ENCODE measurements at regions not wholly inside any gene's neighbourhood (a gene's known extent, or its start where the extent isn't known, plus 50 kb on each side); places are given as distances from the start of the nearest gene placed in this dataset.

- BruUV-seq (replicated peaks), result no TSS peak
- ATAC-seq, result no peak
- no peak overlapping the region for H3K9ac ChIP-seq (ENCODE audit: low read length)
- H3K27me3 ChIP-seq (ENCODE audit: low read length), result peaks cover 15% of the 10 kb centered on the region
- no peak for DNase-seq
- H3K79me2 ChIP-seq (ENCODE audit: low read length), result no peaks in the 10 kb centered on the region
- H3K4me1 ChIP-seq (ENCODE audit: insufficient read depth, low read length), result no peaks in the 10 kb centered on the region
- no peak overlapping the region for H2AFZ ChIP-seq (ENCODE audit: low read length)
- no peak overlapping the region for H3K4me3 ChIP-seq (ENCODE audit: low read length)
- TF ChIP-seq EZH2 (IDR thresholded peaks at IDR 0.05; ENCODE audit: low read length, unreplicated experiment), result no peak
- no peak for TF ChIP-seq EZH2phosphoT487 (IDR thresholded peaks at IDR 0.05; ENCODE audit: borderline replicate concordance, low read length)
- TF ChIP-seq, protein P1, sequence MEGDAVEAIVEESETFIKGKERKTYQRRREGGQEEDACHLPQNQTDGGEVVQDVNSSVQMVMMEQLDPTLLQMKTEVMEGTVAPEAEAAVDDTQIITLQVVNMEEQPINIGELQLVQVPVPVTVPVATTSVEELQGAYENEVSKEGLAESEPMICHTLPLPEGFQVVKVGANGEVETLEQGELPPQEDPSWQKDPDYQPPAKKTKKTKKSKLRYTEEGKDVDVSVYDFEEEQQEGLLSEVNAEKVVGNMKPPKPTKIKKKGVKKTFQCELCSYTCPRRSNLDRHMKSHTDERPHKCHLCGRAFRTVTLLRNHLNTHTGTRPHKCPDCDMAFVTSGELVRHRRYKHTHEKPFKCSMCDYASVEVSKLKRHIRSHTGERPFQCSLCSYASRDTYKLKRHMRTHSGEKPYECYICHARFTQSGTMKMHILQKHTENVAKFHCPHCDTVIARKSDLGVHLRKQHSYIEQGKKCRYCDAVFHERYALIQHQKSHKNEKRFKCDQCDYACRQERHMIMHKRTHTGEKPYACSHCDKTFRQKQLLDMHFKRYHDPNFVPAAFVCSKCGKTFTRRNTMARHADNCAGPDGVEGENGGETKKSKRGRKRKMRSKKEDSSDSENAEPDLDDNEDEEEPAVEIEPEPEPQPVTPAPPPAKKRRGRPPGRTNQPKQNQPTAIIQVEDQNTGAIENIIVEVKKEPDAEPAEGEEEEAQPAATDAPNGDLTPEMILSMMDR (conservative IDR thresholded peaks at IDR 0.05; ENCODE audit: low read depth, low read length), result no peak
- intact Hi-C loops (cut with micrococcal nuclease), result no loop called here
- H3K9me2 ChIP-seq (replicated peaks; ENCODE audit: low read length), result no peaks in the 10 kb centered on the region
- H3K9me3 ChIP-seq (ENCODE audit: low read length), result no peaks in the 10 kb centered on the region
- H3K36me3 ChIP-seq (ENCODE audit: low read depth, low read length), result no peaks in the 10 kb centered on the region
- ChIA-PET CTCF (no interaction called here), POLR2A (ENCODE audit: unreplicated experiment) (no interaction called here)
- no peak overlapping the region for H3K4me2 ChIP-seq (ENCODE audit: low read length)
- H3K27ac ChIP-seq (ENCODE audit: low read length), result no peak overlapping the region
- no peaks in the 10 kb centered on the region for H3F3A ChIP-seq (ENCODE audit: low read length, unreplicated experiment)
- no peaks in the 10 kb centered on the region for H4K20me1 ChIP-seq (ENCODE audit: low read length)
Observed at GRCh38 chr2:221318376-221319130, 253.6 kb downstream of the EPHA4 start.

DNA sequence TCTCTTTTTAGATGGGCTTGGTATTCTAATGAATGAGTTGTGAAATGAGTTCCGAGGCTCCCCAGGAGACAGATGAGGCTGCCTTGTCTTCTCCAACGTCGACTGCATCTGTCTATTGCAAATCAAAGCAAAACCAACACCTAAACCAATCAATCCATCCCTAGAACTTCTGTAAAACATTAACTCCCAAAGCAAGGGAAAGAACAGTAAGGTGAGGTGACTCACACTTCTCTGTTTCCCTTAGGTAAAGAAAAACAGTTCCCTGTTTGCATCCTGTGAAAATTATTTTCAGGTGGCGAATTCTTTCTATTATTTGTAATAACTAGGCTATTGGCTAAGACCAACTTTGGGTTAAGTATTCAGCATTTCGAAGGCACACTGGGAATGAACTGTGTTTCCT lies 249.4 kb downstream of the EPHA4 start:
- no peak overlapping the region for H3K27ac ChIP-seq (ENCODE audit: low read length)
- no peaks in the 10 kb centered on the region for H3K9me3 ChIP-seq (ENCODE audit: low read length)
- H3K27me3 ChIP-seq (ENCODE audit: low read length), result peaks cover 12% of the 10 kb centered on the region
- no TSS peak for BruUV-seq (replicated peaks)
- H3K9ac ChIP-seq (ENCODE audit: low read length), result no peak overlapping the region
- ChIA-PET POLR2A (ENCODE audit: unreplicated experiment) (interaction anchor here (0.5 to 0.6 kb wide), 2 partner anchors 171 to 1208 kb away, joined by 3 to 5 read pairs; no protein-coding TSS in a partner anchor), CTCF (no interaction called here)
- ATAC-seq, result no peak
- no peaks in the 10 kb centered on the region for H3K4me1 ChIP-seq (ENCODE audit: insufficient read depth, low read length)
- H3K4me2 ChIP-seq (ENCODE audit: low read length), result no peak overlapping the region
- no peak overlapping the region for H3K4me3 ChIP-seq (ENCODE audit: low read length)
- no peaks in the 10 kb centered on the region for H3K79me2 ChIP-seq (ENCODE audit: low read length)
- no peak overlapping the region for H2AFZ ChIP-seq (ENCODE audit: low read length)
- no peak for TF ChIP-seq EZH2phosphoT487 (IDR thresholded peaks at IDR 0.05; ENCODE audit: borderline replicate concordance, low read length)
- no peak for TF ChIP-seq EZH2 (IDR thresholded peaks at IDR 0.05; ENCODE audit: low read length, unreplicated experiment)
- H4K20me1 ChIP-seq (ENCODE audit: low read length), result no peaks in the 10 kb centered on the region
- H3F3A ChIP-seq (ENCODE audit: low read length, unreplicated experiment), result no peaks in the 10 kb centered on the region
- H3K36me3 ChIP-seq (ENCODE audit: low read depth, low read length), result no peaks in the 10 kb centered on the region
- DNase-seq, result no peak
- intact Hi-C loops (cut with micrococcal nuclease), result no loop called here
- no peaks in the 10 kb centered on the region for H3K9me2 ChIP-seq (replicated peaks; ENCODE audit: low read length)

DNA sequence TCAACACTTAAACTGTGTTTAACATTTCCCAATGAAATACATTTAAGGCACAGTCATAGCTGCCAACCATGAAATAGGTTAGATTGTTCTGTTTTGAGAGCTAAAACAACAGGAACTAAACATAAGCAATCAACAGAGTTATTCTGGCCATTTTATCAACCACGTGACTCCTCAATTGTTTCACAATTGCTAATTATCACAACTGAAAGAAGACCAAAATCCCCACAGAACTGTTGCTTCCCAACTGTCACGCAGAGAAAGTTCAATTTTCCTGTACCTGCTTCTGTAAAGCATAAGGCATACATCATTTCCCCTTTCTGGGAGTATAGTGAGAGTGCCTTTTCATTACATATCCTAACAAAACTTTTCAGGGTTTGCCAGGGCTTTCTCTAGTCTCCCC lies 248.6 kb downstream of the EPHA4 start:
- Histone ChIP-seq H3K4me1 (ENCODE audit: insufficient read depth, low read length) (no peaks in the 10 kb centered on the region), H3K4me3 (ENCODE audit: low read length) (no peak overlapping the region), H3K9ac (ENCODE audit: low read length) (no peak overlapping the region), H3K9me3 (ENCODE audit: low read length) (no peaks in the 10 kb centered on the region), H2AFZ (ENCODE audit: low read length) (no peak overlapping the region), H3K36me3 (ENCODE audit: low read depth, low read length) (no peaks in the 10 kb centered on the region), H3K79me2 (ENCODE audit: low read length) (no peaks in the 10 kb centered on the region), H3K27ac (ENCODE audit: low read length) (no peak overlapping the region), H4K20me1 (ENCODE audit: low read length) (no peaks in the 10 kb centered on the region), H3K9me2 (replicated peaks; ENCODE audit: low read length) (no peaks in the 10 kb centered on the region), H3K27me3 (ENCODE audit: low read length) (peaks cover 10% of the 10 kb centered on the region), H3K4me2 (ENCODE audit: low read length) (no peak overlapping the region), H3F3A (ENCODE audit: low read length, unreplicated experiment) (no peaks in the 10 kb centered on the region)
- DNase-seq, result no peak
- ChIA-PET POLR2A (ENCODE audit: unreplicated experiment) (interaction anchor here (0.6 kb wide), 1 partner anchor 1209 kb away, joined by 3 read pairs; no protein-coding TSS in a partner anchor), CTCF (no interaction called here)
- no peak for TF ChIP-seq EZH2 (IDR thresholded peaks at IDR 0.05; ENCODE audit: low read length, unreplicated experiment)
- TF ChIP-seq, protein P1 (conservative IDR thresholded peaks at IDR 0.05; ENCODE audit: low read depth, low read length), result no peak
- TF ChIP-seq EZH2phosphoT487 (IDR thresholded peaks at IDR 0.05; ENCODE audit: borderline replicate concordance, low read length), result no peak
- intact Hi-C loops (cut with micrococcal nuclease), result no loop called here
- no TSS peak for BruUV-seq (replicated peaks)
- no peak for ATAC-seq
